ENCODE measurements at regions not wholly inside any gene's neighbourhood (a gene's known extent, or its start where the extent isn't known, plus 50 kb on each side); places are given as distances from the start of the nearest gene placed in this dataset.

DNA sequence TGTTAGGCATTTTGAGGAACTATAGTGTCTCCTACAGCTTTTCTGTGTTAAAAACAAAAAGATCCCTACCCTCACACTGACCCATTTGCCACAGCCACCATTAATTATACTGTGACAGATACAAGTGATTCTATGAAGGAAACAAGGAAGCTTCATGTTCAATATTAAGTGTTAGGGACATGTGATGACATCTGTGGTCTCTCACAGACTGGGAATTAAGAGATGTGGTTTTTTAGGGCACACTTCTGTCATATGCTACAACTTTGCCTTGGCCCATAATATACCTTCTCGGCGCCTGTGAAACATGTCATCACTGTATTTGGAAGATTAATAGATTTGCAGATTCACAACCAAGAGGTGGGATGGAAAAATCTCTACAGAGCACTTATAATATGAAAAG, 102.9 kb upstream of the TCF21 start (continued):
- TF ChIP-seq MEF2B (IDR thresholded peaks at IDR 0.05; ENCODE audit: partially characterized antibody, poor library complexity, severe bottlenecking) = no peak

DNA sequence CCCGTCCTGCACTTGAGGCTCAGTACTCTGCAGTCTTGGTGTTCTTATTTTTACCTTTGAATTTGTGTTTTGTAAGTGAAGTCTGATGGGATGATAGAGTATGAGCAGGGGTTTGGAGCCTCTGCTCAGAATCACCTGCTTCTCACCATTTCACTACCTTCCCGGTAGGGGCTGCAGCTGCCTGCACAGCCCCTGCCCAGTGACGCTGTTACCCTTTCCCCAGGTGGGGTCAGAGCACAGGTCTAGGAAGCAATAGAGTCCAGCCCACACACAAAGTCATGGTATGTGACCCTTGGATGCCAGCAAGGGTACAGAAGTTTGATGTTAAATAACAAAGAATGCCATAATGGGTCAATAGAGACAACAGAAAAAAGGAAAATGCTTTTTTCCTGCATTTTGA, 101.8 kb upstream of the TCF21 start:
- ChIA-PET POLR2A (no interaction called here), CTCF (interaction anchor here (1.2 kb wide), 1 partner anchor 29 kb away, joined by 4 read pairs; no protein-coding TSS in a partner anchor), RAD21 (ENCODE audit: unreplicated experiment) (no interaction called here), SMC1A (ENCODE audit: uncharacterized antibody, unreplicated experiment) (no interaction called here)
- intact Hi-C loops (cut with micrococcal nuclease; ENCODE audit: unreplicated experiment) (no loop called here), in situ Hi-C loops (cut with MboI) (no loop called here)
- H3K79me2 ChIP-seq (ENCODE audit: control insufficient read depth, insufficient read depth, low read length) = no peaks in the 10 kb centered on the region
- no TSS peak for BruUV-seq (replicated peaks)
- no peak for TF ChIP-seq IRF4 (IDR thresholded peaks at IDR 0.05; ENCODE audit: low read depth, low read length)
- TF ChIP-seq, protein P1, sequence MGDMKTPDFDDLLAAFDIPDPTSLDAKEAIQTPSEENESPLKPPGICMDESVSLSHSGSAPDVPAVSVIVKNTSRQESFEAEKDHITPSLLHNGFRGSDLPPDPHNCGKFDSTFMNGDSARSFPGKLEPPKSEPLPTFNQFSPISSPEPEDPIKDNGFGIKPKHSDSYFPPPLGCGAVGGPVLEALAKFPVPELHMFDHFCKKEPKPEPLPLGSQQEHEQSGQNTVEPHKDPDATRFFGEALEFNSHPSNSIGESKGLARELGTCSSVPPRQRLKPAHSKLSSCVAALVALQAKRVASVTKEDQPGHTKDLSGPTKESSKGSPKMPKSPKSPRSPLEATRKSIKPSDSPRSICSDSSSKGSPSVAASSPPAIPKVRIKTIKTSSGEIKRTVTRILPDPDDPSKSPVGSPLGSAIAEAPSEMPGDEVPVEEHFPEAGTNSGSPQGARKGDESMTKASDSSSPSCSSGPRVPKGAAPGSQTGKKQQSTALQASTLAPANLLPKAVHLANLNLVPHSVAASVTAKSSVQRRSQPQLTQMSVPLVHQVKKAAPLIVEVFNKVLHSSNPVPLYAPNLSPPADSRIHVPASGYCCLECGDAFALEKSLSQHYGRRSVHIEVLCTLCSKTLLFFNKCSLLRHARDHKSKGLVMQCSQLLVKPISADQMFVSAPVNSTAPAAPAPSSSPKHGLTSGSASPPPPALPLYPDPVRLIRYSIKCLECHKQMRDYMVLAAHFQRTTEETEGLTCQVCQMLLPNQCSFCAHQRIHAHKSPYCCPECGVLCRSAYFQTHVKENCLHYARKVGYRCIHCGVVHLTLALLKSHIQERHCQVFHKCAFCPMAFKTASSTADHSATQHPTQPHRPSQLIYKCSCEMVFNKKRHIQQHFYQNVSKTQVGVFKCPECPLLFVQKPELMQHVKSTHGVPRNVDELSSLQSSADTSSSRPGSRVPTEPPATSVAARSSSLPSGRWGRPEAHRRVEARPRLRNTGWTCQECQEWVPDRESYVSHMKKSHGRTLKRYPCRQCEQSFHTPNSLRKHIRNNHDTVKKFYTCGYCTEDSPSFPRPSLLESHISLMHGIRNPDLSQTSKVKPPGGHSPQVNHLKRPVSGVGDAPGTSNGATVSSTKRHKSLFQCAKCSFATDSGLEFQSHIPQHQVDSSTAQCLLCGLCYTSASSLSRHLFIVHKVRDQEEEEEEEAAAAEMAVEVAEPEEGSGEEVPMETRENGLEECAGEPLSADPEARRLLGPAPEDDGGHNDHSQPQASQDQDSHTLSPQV (IDR thresholded peaks at IDR 0.05) = no peak
- TF ChIP-seq RB1 (IDR thresholded peaks at IDR 0.05; ENCODE audit: borderline replicate concordance) = no peak
- TF ChIP-seq SUZ12 (IDR thresholded peaks at IDR 0.05; ENCODE audit: unreplicated experiment) = no peak
- TF ChIP-seq MEF2B (IDR thresholded peaks at IDR 0.05; ENCODE audit: partially characterized antibody, poor library complexity, severe bottlenecking) = no peak
- TF ChIP-seq, protein P2, sequence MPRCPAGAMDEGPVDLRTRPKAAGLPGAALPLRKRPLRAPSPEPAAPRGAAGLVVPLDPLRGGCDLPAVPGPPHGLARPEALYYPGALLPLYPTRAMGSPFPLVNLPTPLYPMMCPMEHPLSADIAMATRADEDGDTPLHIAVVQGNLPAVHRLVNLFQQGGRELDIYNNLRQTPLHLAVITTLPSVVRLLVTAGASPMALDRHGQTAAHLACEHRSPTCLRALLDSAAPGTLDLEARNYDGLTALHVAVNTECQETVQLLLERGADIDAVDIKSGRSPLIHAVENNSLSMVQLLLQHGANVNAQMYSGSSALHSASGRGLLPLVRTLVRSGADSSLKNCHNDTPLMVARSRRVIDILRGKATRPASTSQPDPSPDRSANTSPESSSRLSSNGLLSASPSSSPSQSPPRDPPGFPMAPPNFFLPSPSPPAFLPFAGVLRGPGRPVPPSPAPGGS (IDR thresholded peaks at IDR 0.05; ENCODE audit: borderline replicate concordance, insufficient read depth, low read depth, low read length, poor library complexity, severe bottlenecking) = no peak
- TF ChIP-seq JUNB (IDR thresholded peaks at IDR 0.05) = no peak
- no peak for TF ChIP-seq ZNF207 (IDR thresholded peaks at IDR 0.05; ENCODE audit: borderline replicate concordance)
- no peak for TF ChIP-seq ZNF24 (IDR thresholded peaks at IDR 0.05)
- no peak for TF ChIP-seq NRF1 (conservative IDR thresholded peaks at IDR 0.05; ENCODE audit: low read depth, low read length)
- no peak for TF ChIP-seq POLR2AphosphoS5 (IDR thresholded peaks at IDR 0.05; ENCODE audit: low read length)
- TF ChIP-seq BCL11A (IDR thresholded peaks at IDR 0.05; ENCODE audit: low read depth, low read length) = no peak
- no peak for TF ChIP-seq LARP7 (IDR thresholded peaks at IDR 0.05)
- no peak for TF ChIP-seq ZNF622 (IDR thresholded peaks at IDR 0.05)
- TF ChIP-seq, protein P3, sequence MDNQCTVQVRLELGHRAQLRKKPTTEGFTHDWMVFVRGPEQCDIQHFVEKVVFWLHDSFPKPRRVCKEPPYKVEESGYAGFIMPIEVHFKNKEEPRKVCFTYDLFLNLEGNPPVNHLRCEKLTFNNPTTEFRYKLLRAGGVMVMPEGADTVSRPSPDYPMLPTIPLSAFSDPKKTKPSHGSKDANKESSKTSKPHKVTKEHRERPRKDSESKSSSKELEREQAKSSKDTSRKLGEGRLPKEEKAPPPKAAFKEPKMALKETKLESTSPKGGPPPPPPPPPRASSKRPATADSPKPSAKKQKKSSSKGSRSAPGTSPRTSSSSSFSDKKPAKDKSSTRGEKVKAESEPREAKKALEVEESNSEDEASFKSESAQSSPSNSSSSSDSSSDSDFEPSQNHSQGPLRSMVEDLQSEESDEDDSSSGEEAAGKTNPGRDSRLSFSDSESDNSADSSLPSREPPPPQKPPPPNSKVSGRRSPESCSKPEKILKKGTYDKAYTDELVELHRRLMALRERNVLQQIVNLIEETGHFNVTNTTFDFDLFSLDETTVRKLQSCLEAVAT (IDR thresholded peaks at IDR 0.05) = no peak
- no peaks in the 10 kb centered on the region for H4K20me1 ChIP-seq (ENCODE audit: control insufficient read depth, insufficient read depth)
- no peak overlapping the region for H3K9ac ChIP-seq (ENCODE audit: control insufficient read depth, insufficient read depth, low read length)
- H3K27ac ChIP-seq (ENCODE audit: control insufficient read depth, insufficient read depth) = no peak overlapping the region
- no peak overlapping the region for H2AFZ ChIP-seq (ENCODE audit: control insufficient read depth, low read depth, low read length)
- no peaks in the 10 kb centered on the region for H3K36me3 ChIP-seq (ENCODE audit: control insufficient read depth in 2 of 2, insufficient read depth in 2 of 2, low read length in 1 of 2)
- DNase-seq (ENCODE audit: low read depth, low spot score) (no peak), ATAC-seq (no peak), FAIRE-seq (no peak)
- no peak overlapping the region for H3K4me2 ChIP-seq (ENCODE audit: control insufficient read depth, insufficient read depth)
- no peak overlapping the region for H3K4me3 ChIP-seq
- WGBS (ENCODE audit: insufficient coverage, insufficient replicate concordance, low lambda C conversion rate, missing lambda C conversion rate) = 13% methylated on average over 3 of the region's 3 CpGs
- H3K9me3 ChIP-seq (replicated peaks; ENCODE audit: control insufficient read depth, insufficient read depth, low read length) = no peaks in the 10 kb centered on the region
- H3K27me3 ChIP-seq (replicated peaks in 1 of 2; ENCODE audit: control insufficient read depth in 2 of 2, insufficient read depth in 2 of 2, low read length in 1 of 2) = no peaks in the 10 kb centered on the region
- no peaks in the 10 kb centered on the region for H3K4me1 ChIP-seq (ENCODE audit: control insufficient read depth, insufficient read depth, low read length)
